SK-N-SH (cell line): ENCODE measurements at regions not wholly inside any gene's neighbourhood (a gene's known extent, or its start where the extent isn't known, plus 50 kb on each side); places are given as distances from the start of the nearest gene placed in this dataset.

Experiments
- CTCF ChIA-PET: fragments of 300-600, 350-600 bp; formaldehyde crosslinking; extraction: SDS; loops from one replicate; lab custom pipeline; 2021; lab: Yijun Ruan, JAX
- POLR2A ChIA-PET: fragments of 350-600 bp; sonication (Branson Sonifier 250); formaldehyde crosslinking; extraction: SDS; loops from one replicate; lab custom pipeline; 2020; ENCODE audit warnings: antibody characterized with exemption, inconsistent platforms; lab: Yijun Ruan, JAX
- DNase-seq: peaks from one replicate; pipeline ENCODE4 v3.0.0; 2012
- H2AFZ ChIP-seq: fragments of 200-600 bp; sonication (generic); 2 replicates; pipeline ENCODE4 v1.8.1; 2016; ENCODE audit warnings: antibody characterized with exemption, mild to moderate bottlenecking, low read depth
- H3F3A ChIP-seq: fragments of 200-600 bp; sonication (generic); replicated peaks from 2 replicates; pipeline ENCODE3; 2016; ENCODE audit warnings: antibody characterized with exemption, mild to moderate bottlenecking; ENCODE audit not compliant: insufficient read depth
- H3K27ac ChIP-seq, 2 experiments: fragments of 200-500 bp in 1 of 2; fragments of 200-600 bp in 1 of 2; sonication (Bioruptor generic) in 1 of 2; sonication (generic), shearing (Covaris generic) in 1 of 2; 2 replicates each; pipeline versions ENCODE4 v1.5.1 to v1.6.1; 2014 to 2016; ENCODE audit warnings: low read depth in 2 of 2, inconsistent platforms in 1 of 2, low read length in 1 of 2, mild to moderate bottlenecking in 1 of 2, mixed read lengths in 1 of 2
- H3K27me3 ChIP-seq: fragments of 200-600 bp; sonication (generic), shearing (Covaris generic); 2 replicates; pipeline ENCODE4 v1.6.1; 2016; ENCODE audit warnings: mixed run types; ENCODE audit not compliant: insufficient read depth
- H3K36me3 ChIP-seq, 2 experiments: fragments of 200-500 bp in 1 of 2; fragments of 200-600 bp in 1 of 2; sonication (Bioruptor generic) in 1 of 2; sonication (generic) in 1 of 2; replicated peaks in 1 of 2; 2 replicates each; pipeline versions ENCODE3 to v1.5.1; 2014 to 2016; ENCODE audit warnings: low read length in 1 of 2, mild to moderate bottlenecking in 1 of 2; ENCODE audit not compliant: insufficient read depth in 2 of 2, control insufficient read depth in 1 of 2
- H3K4me1 ChIP-seq, 2 experiments: fragments of 200-500 bp in 1 of 2; fragments of 200-600 bp in 1 of 2; sonication (Bioruptor generic) in 1 of 2; sonication (generic), shearing (Covaris generic) in 1 of 2; 2 replicates each; pipeline versions ENCODE4 v1.5.1 to v1.6.1; 2014 to 2016; ENCODE audit warnings: low read depth in 1 of 2, low read length in 1 of 2, mixed run types in 1 of 2; ENCODE audit not compliant: insufficient read depth in 2 of 2, control insufficient read depth in 1 of 2
- H3K4me2 ChIP-seq: fragments of 200-600 bp; sonication (generic), shearing (Covaris generic); 2 replicates; pipeline ENCODE4 v1.6.1; 2017; ENCODE audit warnings: mixed run types
- H3K4me3 ChIP-seq, 2 experiments: fragments of 200-500 bp in 1 of 2; fragments of 200-600 bp in 1 of 2; sonication (Bioruptor generic) in 1 of 2; sonication (generic), shearing (Covaris generic) in 1 of 2; 2 replicates each; pipeline versions ENCODE4 v1.5.1 to v1.8.1; 2014 to 2016; ENCODE audit warnings: low read depth in 2 of 2, inconsistent platforms in 1 of 2, low read length in 1 of 2, mild to moderate bottlenecking in 1 of 2, mixed read lengths in 1 of 2, moderate library complexity in 1 of 2
- H3K79me2 ChIP-seq: fragments of 200-600 bp; sonication (generic); 2 replicates; pipeline ENCODE4 v1.8.1; 2017; ENCODE audit warnings: mild to moderate bottlenecking; ENCODE audit not compliant: insufficient read depth
- H3K9ac ChIP-seq: fragments of 200-600 bp; sonication (generic); 2 replicates; pipeline ENCODE4 v1.6.1; 2017; ENCODE audit warnings: mixed run types
- H3K9me2 ChIP-seq: fragments of 200-600 bp; sonication (generic); 2 replicates; pipeline ENCODE4 v1.6.1; 2017; ENCODE audit warnings: mixed run types
- H3K9me3 ChIP-seq: fragments of 200-600 bp; sonication (generic); 2 replicates; pipeline ENCODE4 v1.6.1; 2017; ENCODE audit warnings: mixed run types, mild to moderate bottlenecking, moderate library complexity
- H4K20me1 ChIP-seq: fragments of 200-600 bp; sonication (generic); 2 replicates; pipeline ENCODE4 v1.6.1; 2017; ENCODE audit warnings: mild to moderate bottlenecking, mixed run types; ENCODE audit not compliant: insufficient read depth
- ELF1 ChIP-seq: IDR thresholded peaks from 2 replicates; pipeline ENCODE4 v1.4.0; 2012
- FOSL2 ChIP-seq: IDR thresholded peaks from 2 replicates; pipeline ENCODE4 v1.4.0; 2012; ENCODE audit warnings: low read depth, mild to moderate bottlenecking, moderate library complexity, borderline replicate concordance
- GATA2 ChIP-seq: sonication (generic); formaldehyde crosslinking; IDR thresholded peaks from 2 replicates; pipeline ENCODE4 v1.5.0; 2020; ENCODE audit warnings: mild to moderate bottlenecking, missing genetic modification reagents
- MEF2A ChIP-seq: IDR thresholded peaks from 2 replicates; pipeline ENCODE4 v1.4.0; 2012; ENCODE audit warnings: low read depth, borderline replicate concordance
- NRF1 ChIP-seq: IDR thresholded peaks from 2 replicates; pipeline ENCODE4 v1.6.1; 2012; ENCODE audit warnings: low read depth, mild to moderate bottlenecking, low read length
- PBX3 ChIP-seq: IDR thresholded peaks from 2 replicates; pipeline ENCODE4; 2012
- RAD21 ChIP-seq: IDR thresholded peaks from 2 replicates; pipeline ENCODE4 v1.6.1; 2012; ENCODE audit warnings: mild to moderate bottlenecking, low read length
- REST ChIP-seq: IDR thresholded peaks from 2 replicates; pipeline ENCODE4 v1.6.1; 2012; ENCODE audit warnings: mild to moderate bottlenecking, low read depth, low read length, moderate library complexity
- RFX5 ChIP-seq: IDR thresholded peaks from 2 replicates; pipeline ENCODE4 v1.6.1; 2012; ENCODE audit warnings: mild to moderate bottlenecking, improper control_type of control experiment, low read length
- SMC3 ChIP-seq: IDR thresholded peaks from 2 replicates; pipeline ENCODE4 v1.6.1; 2012; ENCODE audit warnings: low read depth, low read length, improper control_type of control experiment
- TEAD4 ChIP-seq: IDR thresholded peaks from 2 replicates; pipeline ENCODE4 v1.4.0; 2012; ENCODE audit warnings: mild to moderate bottlenecking, borderline replicate concordance; ENCODE audit not compliant: insufficient read depth
- WGBS: methylation state at CpG from one replicate; pipeline ENCODE4 v1.1.6; 2017; ENCODE audit warnings: low lambda C conversion rate; 5-methylcytosine and 5-hydroxymethylcytosine counted together
- TF ChIP-seq, protein P1 (sequence below): fragments of 200-600 bp; sonication (generic); IDR thresholded peaks from 2 replicates; pipeline ENCODE4 v1.6.1; 2017; ENCODE audit warnings: antibody characterized with exemption, mild to moderate bottlenecking, moderate library complexity
- TF ChIP-seq, protein P2 (sequence below): fragments of 150-350 bp; IDR thresholded peaks from 2 replicates; pipeline ENCODE4 v1.6.1; 2016; ENCODE audit warnings: mild to moderate bottlenecking, low read depth, low read length

GRCh38 chr12:126890097-126890496, 1376.9 kb upstream of the TMEM132C start:
- 15% methylated on average over 2 of the region's 2 CpGs for WGBS
- CTCF ChIA-PET: interaction anchor here (1.0 kb wide), 1 partner anchor 15 kb away, joined by 4 read pairs; no protein-coding TSS in a partner anchor
- Histone ChIP-seq H3K27me3 (no peaks in the 10 kb centered on the region), H3K4me1 (no peaks in the 10 kb centered on the region), H3K4me2 (no peak overlapping the region), H3K27ac (no peak overlapping the region), H3K36me3 (no peaks in the 10 kb centered on the region)
- POLR2A ChIA-PET: no interaction called here
- DNase-seq: no peak
- TF ChIP-seq TEAD4 (no peak), PBX3 (no peak), SMC3 (no peak), REST (no peak), RAD21 (no peak), RFX5 (no peak)
- TF ChIP-seq, protein P1, sequence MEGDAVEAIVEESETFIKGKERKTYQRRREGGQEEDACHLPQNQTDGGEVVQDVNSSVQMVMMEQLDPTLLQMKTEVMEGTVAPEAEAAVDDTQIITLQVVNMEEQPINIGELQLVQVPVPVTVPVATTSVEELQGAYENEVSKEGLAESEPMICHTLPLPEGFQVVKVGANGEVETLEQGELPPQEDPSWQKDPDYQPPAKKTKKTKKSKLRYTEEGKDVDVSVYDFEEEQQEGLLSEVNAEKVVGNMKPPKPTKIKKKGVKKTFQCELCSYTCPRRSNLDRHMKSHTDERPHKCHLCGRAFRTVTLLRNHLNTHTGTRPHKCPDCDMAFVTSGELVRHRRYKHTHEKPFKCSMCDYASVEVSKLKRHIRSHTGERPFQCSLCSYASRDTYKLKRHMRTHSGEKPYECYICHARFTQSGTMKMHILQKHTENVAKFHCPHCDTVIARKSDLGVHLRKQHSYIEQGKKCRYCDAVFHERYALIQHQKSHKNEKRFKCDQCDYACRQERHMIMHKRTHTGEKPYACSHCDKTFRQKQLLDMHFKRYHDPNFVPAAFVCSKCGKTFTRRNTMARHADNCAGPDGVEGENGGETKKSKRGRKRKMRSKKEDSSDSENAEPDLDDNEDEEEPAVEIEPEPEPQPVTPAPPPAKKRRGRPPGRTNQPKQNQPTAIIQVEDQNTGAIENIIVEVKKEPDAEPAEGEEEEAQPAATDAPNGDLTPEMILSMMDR: no peak
- TF ChIP-seq, protein P2, sequence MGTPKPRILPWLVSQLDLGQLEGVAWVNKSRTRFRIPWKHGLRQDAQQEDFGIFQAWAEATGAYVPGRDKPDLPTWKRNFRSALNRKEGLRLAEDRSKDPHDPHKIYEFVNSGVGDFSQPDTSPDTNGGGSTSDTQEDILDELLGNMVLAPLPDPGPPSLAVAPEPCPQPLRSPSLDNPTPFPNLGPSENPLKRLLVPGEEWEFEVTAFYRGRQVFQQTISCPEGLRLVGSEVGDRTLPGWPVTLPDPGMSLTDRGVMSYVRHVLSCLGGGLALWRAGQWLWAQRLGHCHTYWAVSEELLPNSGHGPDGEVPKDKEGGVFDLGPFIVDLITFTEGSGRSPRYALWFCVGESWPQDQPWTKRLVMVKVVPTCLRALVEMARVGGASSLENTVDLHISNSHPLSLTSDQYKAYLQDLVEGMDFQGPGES: no peak
- TF ChIP-seq, all 33 proteins: peak for 0
- H2AFZ ChIP-seq: no peak overlapping the region
- H4K20me1 ChIP-seq: no peaks in the 10 kb centered on the region
- H3K9ac ChIP-seq: no peak overlapping the region
- no peak overlapping the region for H3K4me3 ChIP-seq
- H3K9me2 ChIP-seq: no peaks in the 10 kb centered on the region
- H3F3A ChIP-seq: no peaks in the 10 kb centered on the region
- no peaks in the 10 kb centered on the region for H3K79me2 ChIP-seq
- H3K9me3 ChIP-seq: no peaks in the 10 kb centered on the region

GRCh38 chr12:126891789-126892188, 1375.2 kb upstream of the TMEM132C start:
- CTCF ChIA-PET: interaction anchor here (0.6 kb wide), 1 partner anchor 337 kb away, joined by 3 read pairs; no protein-coding TSS in a partner anchor
- Histone ChIP-seq H3F3A (no peaks in the 10 kb centered on the region), H3K4me2 (no peak overlapping the region), H3K9me2 (no peaks in the 10 kb centered on the region), H3K4me3 (no peak overlapping the region), H3K27me3 (no peaks in the 10 kb centered on the region), H3K4me1 (no peaks in the 10 kb centered on the region)
- POLR2A ChIA-PET: no interaction called here
- WGBS: 40% methylated on average over 1 of the region's 1 CpG
- no peak for TF ChIP-seq MEF2A
- TF ChIP-seq ELF1: no peak
- no peak for TF ChIP-seq NRF1
- TF ChIP-seq GATA2: no peak
- TF ChIP-seq FOSL2: no peak
- TF ChIP-seq, all 33 proteins: peak for 0
- Histone ChIP-seq H4K20me1 (no peaks in the 10 kb centered on the region), H3K79me2 (no peaks in the 10 kb centered on the region), H2AFZ (no peak overlapping the region), H3K27ac (no peak overlapping the region), H3K9me3 (no peaks in the 10 kb centered on the region), H3K9ac (no peak overlapping the region), H3K36me3 (no peaks in the 10 kb centered on the region)
- peak; percentile 19 for DNase-seq
